Spleen (tissue), 7 donors: ENCODE measurements at regions not wholly inside any gene's neighbourhood (a gene's known extent, or its start where the extent isn't known, plus 50 kb on each side); places are given as distances from the start of the nearest gene placed in this dataset.

Experiments used
- POLR2A ChIP-seq, 3 donors: fragments of 450-650 bp; IDR thresholded peaks; one replicate each; pipeline ENCODE4 v1.5.1; 2017; ENCODE audit warnings: antibody characterized with exemption in 3 of 3, mild to moderate bottlenecking in 1 of 3
- POLR2AphosphoS5 ChIP-seq, 3 donors: sonication (generic); formaldehyde crosslinking; IDR thresholded peaks; one replicate each; pipeline ENCODE4 v1.5.1; 2017; ENCODE audit warnings: antibody characterized with exemption in 3 of 3
- TF ChIP-seq, protein P1 (sequence below), 11 experiments: fragments of 200-600 bp in 7 of 11; fragments of 450-650 bp in 4 of 11; sonication (generic) in 4 of 11; IDR thresholded peaks in 8 of 11; conservative IDR thresholded peaks in 3 of 11; 1 replicate in 7 of 11; 2 replicates in 4 of 11; pipeline versions ENCODE4 v1.4.0 to v1.8.0; 2016 to 2021; ENCODE audit warnings: antibody characterized with exemption in 11 of 11, inconsistent platforms in 4 of 11, mild to moderate bottlenecking in 1 of 11
- donor health status: DM: no; HTN: no; CAD: no; lungs with moderate emphysema.
- donor health status: DM: no; HTN: no; CAD: no.
- donor health status: DM: no; HTN: no; CAD: no.

GRCh38 chr12:76208129-76208528, 123.6 kb upstream of the NAP1L1 start:
- TF ChIP-seq, protein P1, sequence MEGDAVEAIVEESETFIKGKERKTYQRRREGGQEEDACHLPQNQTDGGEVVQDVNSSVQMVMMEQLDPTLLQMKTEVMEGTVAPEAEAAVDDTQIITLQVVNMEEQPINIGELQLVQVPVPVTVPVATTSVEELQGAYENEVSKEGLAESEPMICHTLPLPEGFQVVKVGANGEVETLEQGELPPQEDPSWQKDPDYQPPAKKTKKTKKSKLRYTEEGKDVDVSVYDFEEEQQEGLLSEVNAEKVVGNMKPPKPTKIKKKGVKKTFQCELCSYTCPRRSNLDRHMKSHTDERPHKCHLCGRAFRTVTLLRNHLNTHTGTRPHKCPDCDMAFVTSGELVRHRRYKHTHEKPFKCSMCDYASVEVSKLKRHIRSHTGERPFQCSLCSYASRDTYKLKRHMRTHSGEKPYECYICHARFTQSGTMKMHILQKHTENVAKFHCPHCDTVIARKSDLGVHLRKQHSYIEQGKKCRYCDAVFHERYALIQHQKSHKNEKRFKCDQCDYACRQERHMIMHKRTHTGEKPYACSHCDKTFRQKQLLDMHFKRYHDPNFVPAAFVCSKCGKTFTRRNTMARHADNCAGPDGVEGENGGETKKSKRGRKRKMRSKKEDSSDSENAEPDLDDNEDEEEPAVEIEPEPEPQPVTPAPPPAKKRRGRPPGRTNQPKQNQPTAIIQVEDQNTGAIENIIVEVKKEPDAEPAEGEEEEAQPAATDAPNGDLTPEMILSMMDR (IDR thresholded peaks at IDR 0.05 in 8 of 11, conservative IDR thresholded peaks at IDR 0.05 in 3 of 11) = no peak
- no peak for TF ChIP-seq POLR2A (IDR thresholded peaks at IDR 0.05)
- no peak for TF ChIP-seq POLR2AphosphoS5 (IDR thresholded peaks at IDR 0.05)
